A549 (cell line): ENCODE measurements at regions not wholly inside any gene's neighbourhood (a gene's known extent, or its start where the extent isn't known, plus 50 kb on each side); places are given as distances from the start of the nearest gene placed in this dataset.

Experiments
- ATAC-seq, 2 experiments: fragments of 200-7000 bp in 1 of 2; fragments of >200 bp in 1 of 2; cut with Nextera tagmentation in 1 of 2; cut with Tn5 transposase in 1 of 2; 3 replicates each; pipeline versions ENCODE4 v1.8.0 to v1.9.1; 2018 to 2020; ENCODE audit warnings: mild to moderate bottlenecking in 1 of 2, moderate library complexity in 1 of 2
- CTCF ChIA-PET: fragments of 300-600 bp; sonication (Branson Sonifier 250); formaldehyde crosslinking; extraction: SDS; loops from one replicate; lab custom pipeline; 2021; ENCODE audit warnings: antibody characterized with exemption, inconsistent platforms; lab: Yijun Ruan, JAX
- POLR2A ChIA-PET: fragments of 350-600 bp; formaldehyde crosslinking; extraction: SDS; loops from one replicate; lab custom pipeline; 2021; ENCODE audit warnings: antibody characterized with exemption, inconsistent platforms; lab: Yijun Ruan, JAX
- DNase-seq, 2 experiments: peaks; one replicate each; pipeline versions ENCODE4 v3.0.0 to v3.0.0-alpha.2; 2011 to 2016; ENCODE audit warnings: low read depth in 1 of 2, low spot score in 1 of 2
- FAIRE-seq: peaks from 2 replicates; lab custom pipeline; 2011; peaks lifted over from hg19 to GRCh38; lab: Jason Lieb, UNC
- H3K27ac ChIP-seq, 2 experiments: fragments of >200 bp; sonication (Bioruptor Twin); formaldehyde crosslinking; 3 replicates each; pipeline ENCODE4 v1.5.1; 2016 to 2017
- H3K4me1 ChIP-seq: fragments of >200 bp; sonication (Bioruptor Twin); formaldehyde crosslinking; 3 replicates; pipeline ENCODE4 v1.6.1; 2016
- H3K4me2 ChIP-seq: fragments of >200 bp; sonication (Bioruptor Twin); formaldehyde crosslinking; 3 replicates; pipeline ENCODE4 v1.6.1; 2016
- H3K4me3 ChIP-seq: fragments of >200 bp; sonication (Bioruptor Twin); formaldehyde crosslinking; 3 replicates; pipeline ENCODE4 v1.5.1; 2016
- H3K9me3 ChIP-seq: fragments of >200 bp; sonication (Bioruptor Twin); formaldehyde crosslinking; 3 replicates; pipeline ENCODE4 v1.6.1; 2016
- ATOH8 ChIP-seq: fragments of 250-450 bp; sonication (Bioruptor Pico); IDR thresholded peaks from 2 replicates; pipeline ENCODE4 v1.5.0; 2020; ENCODE audit warnings: low read depth, mild to moderate bottlenecking, moderate library complexity
- CBX8 ChIP-seq: fragments of 200-600 bp; sonication (generic); IDR thresholded peaks from 2 replicates; pipeline ENCODE4 v1.6.1; 2016
- CEBPB ChIP-seq, 2 experiments: fragments of >200 bp in 1 of 2; sonication (Bioruptor Twin) in 1 of 2; formaldehyde crosslinking in 1 of 2; IDR thresholded peaks; 2 replicates each; pipeline ENCODE4 v1.6.1; 2012 to 2016
- CHD2 ChIP-seq: fragments of 150-350 bp; IDR thresholded peaks from 2 replicates; pipeline ENCODE4 v1.6.1; 2014; ENCODE audit warnings: low read length; ENCODE audit not compliant: partially characterized antibody
- CHD4 ChIP-seq: fragments of 200-600 bp; sonication (generic); IDR thresholded peaks from 2 replicates; pipeline ENCODE4 v1.6.1; 2016; ENCODE audit warnings: antibody characterized with exemption, mild to moderate bottlenecking, borderline replicate concordance
- CTCF ChIP-seq: fragments of >200 bp; sonication (Bioruptor Twin); formaldehyde crosslinking; IDR thresholded peaks from 3 replicates; pipeline ENCODE4 v1.5.1; 2016
- EHF ChIP-seq: fragments of 250-450 bp; sonication (Bioruptor Pico); IDR thresholded peaks from 2 replicates; pipeline ENCODE4 v1.5.0; 2020; ENCODE audit warnings: mild to moderate bottlenecking
- FOSL2 ChIP-seq, 2 experiments: fragments of 450-650 bp in 1 of 2; fragments of >200 bp in 1 of 2; sonication (Bioruptor Twin) in 1 of 2; formaldehyde crosslinking; IDR thresholded peaks; 2 replicates each; pipeline versions ENCODE4 v1.5.0 to v1.6.1; 2016 to 2020; ENCODE audit warnings: mild to moderate bottlenecking in 1 of 2, moderate library complexity in 1 of 2
- FOXS1 ChIP-seq: fragments of 250-450 bp; sonication (Bioruptor Pico); IDR thresholded peaks from 2 replicates; pipeline ENCODE4 v1.5.0; 2020; ENCODE audit warnings: mild to moderate bottlenecking, moderate library complexity
- HES2 ChIP-seq: fragments of >200 bp; sonication (Bioruptor Twin); formaldehyde crosslinking; IDR thresholded peaks from 2 replicates; pipeline ENCODE4 v1.6.1; 2016
- JUNB ChIP-seq: fragments of >200 bp; sonication (Bioruptor Twin); formaldehyde crosslinking; IDR thresholded peaks from 2 replicates; pipeline ENCODE4 v1.6.1; 2016
- KDM1A ChIP-seq: fragments of 200-600 bp; sonication (generic); IDR thresholded peaks from 2 replicates; pipeline ENCODE4 v1.6.1; 2016; ENCODE audit warnings: low read depth, mild to moderate bottlenecking
- KDM5A ChIP-seq: fragments of 200-600 bp; sonication (generic); IDR thresholded peaks from 2 replicates; pipeline ENCODE4 v1.6.1; 2016; ENCODE audit warnings: antibody characterized with exemption, mild to moderate bottlenecking
- MAZ ChIP-seq: fragments of 150-350 bp; IDR thresholded peaks from 2 replicates; pipeline ENCODE4 v1.6.1; 2014; ENCODE audit warnings: antibody characterized with exemption, low read depth, low read length, borderline replicate concordance
- NFE2L2 ChIP-seq: fragments of 150-350 bp; conservative IDR thresholded peaks from 2 replicates; pipeline ENCODE4 v1.6.1; 2014; ENCODE audit warnings: low read length
- NR3C1 ChIP-seq: fragments of >200 bp; sonication (Bioruptor Twin); formaldehyde crosslinking; IDR thresholded peaks from 3 replicates; pipeline ENCODE4 v1.6.1; 2017
- PBX3 ChIP-seq: IDR thresholded peaks from 2 replicates; pipeline ENCODE4 v1.6.1; 2012
- PHF8 ChIP-seq: fragments of 200-600 bp; sonication (generic); IDR thresholded peaks from 2 replicates; pipeline ENCODE4 v1.6.1; 2016; ENCODE audit warnings: low read depth, mild to moderate bottlenecking, antibody characterized with exemption, moderate library complexity, borderline replicate concordance
- RAD21 ChIP-seq, 2 experiments: fragments of >200 bp in 1 of 2; sonication (Bioruptor Twin) in 1 of 2; formaldehyde crosslinking in 1 of 2; IDR thresholded peaks in 1 of 2; conservative IDR thresholded peaks in 1 of 2; 2 replicates in 1 of 2; 3 replicates in 1 of 2; pipeline ENCODE4 v1.6.1; 2012 to 2018; ENCODE audit warnings: inconsistent platforms in 1 of 2
- RARB ChIP-seq: fragments of 250-450 bp; sonication (Bioruptor Pico); IDR thresholded peaks from 2 replicates; pipeline ENCODE4 v1.8.0; 2021; ENCODE audit warnings: mild to moderate bottlenecking, moderate library complexity
- SMC3 ChIP-seq: fragments of >200 bp; sonication (Bioruptor Twin); formaldehyde crosslinking; IDR thresholded peaks from 3 replicates; pipeline ENCODE4 v1.6.1; 2018; ENCODE audit warnings: inconsistent platforms
- SREBF2 ChIP-seq: fragments of 450-650 bp; IDR thresholded peaks from 2 replicates; pipeline ENCODE4 v1.6.1; 2014; ENCODE audit warnings: mild to moderate bottlenecking, moderate library complexity
- ZC3H11A ChIP-seq: fragments of 450-650 bp; IDR thresholded peaks from 2 replicates; pipeline ENCODE4 v1.6.1; 2014; ENCODE audit warnings: antibody characterized with exemption, mild to moderate bottlenecking
- WGBS: methylation state at CpG from one replicate; pipeline ENCODE4 v1.1.6; 2017; ENCODE audit errors: missing lambda C conversion rate; 5-methylcytosine and 5-hydroxymethylcytosine counted together

GRCh38 chr16:79370736-79371135 is 229.8 kb downstream of the MAF start (continued):
- TF ChIP-seq NFE2L2 (no peak), RAD21 (conservative IDR thresholded peaks at IDR 0.05 in 1 of 2, IDR thresholded peaks at IDR 0.05 in 1 of 2) (no peak)

- Histone ChIP-seq H3K4me2 (no peak overlapping the region), H3K4me1 (peaks cover 15% of the 10 kb centered on the region), H3K4me3 (no peak overlapping the region), H3K27ac (0 out of 6 replicates have a peak overlapping the region, but pooled peaks of 1 of the 2 experiments have one; percentile 21)
- FAIRE-seq = no peak
- 4% methylated on average over 3 of the region's 3 CpGs for WGBS
- DNase-seq = no peak
- ChIA-PET CTCF (no interaction called here), POLR2A (no interaction called here)
- TF ChIP-seq ZC3H11A = no peak
- TF ChIP-seq CHD4 = no peak
- TF ChIP-seq KDM5A = no peak
- no peak for TF ChIP-seq ATOH8 (CRISPR knock-in tag)
- TF ChIP-seq JUNB = no peak
- TF ChIP-seq CHD2 = no peak
- TF ChIP-seq SREBF2 = no peak
- TF ChIP-seq RARB (CRISPR knock-in tag) = no peak
- no peak for TF ChIP-seq CBX8
- TF ChIP-seq CTCF = no peak
- no peak for TF ChIP-seq PHF8
- TF ChIP-seq HES2 = no peak
- TF ChIP-seq, all 56 proteins: peak for 0
- ATAC-seq = no peak
- H3K9me3 ChIP-seq = peaks cover 8% of the 10 kb centered on the region; the same call in 1 of the 3 replicates
Observed at GRCh38 chr16:79369796-79370195, 230.7 kb downstream of the MAF start.

- FAIRE-seq (no peak), ATAC-seq (no peak), DNase-seq (no peak)
- no peak overlapping the region for H3K4me3 ChIP-seq
- no peak overlapping the region for H3K4me2 ChIP-seq
- ChIA-PET POLR2A (no interaction called here), CTCF (no interaction called here)
- H3K4me1 ChIP-seq = peaks cover 8% of the 10 kb centered on the region; the same call in 2 of the 3 replicates
- WGBS = 27% methylated on average over 5 of the region's 5 CpGs
- no peak for TF ChIP-seq KDM1A
- no peak for TF ChIP-seq CEBPB (IDR thresholded peaks at IDR 0.05)
- TF ChIP-seq PBX3 = no peak
- TF ChIP-seq, all 56 proteins: peak for 0
- Histone ChIP-seq H3K9me3 (peaks cover 8% of the 10 kb centered on the region; the same call in 1 of the 3 replicates), H3K27ac (no peak overlapping the region)
Observed at GRCh38 chr16:79367822-79368221, 232.7 kb downstream of the MAF start.

GRCh38 chr16:79366635-79367034 is 233.9 kb downstream of the MAF start:
- DNase-seq = no peak
- 0% methylated on average over 1 of the region's 1 CpG for WGBS
- TF ChIP-seq MAZ (no peak), FOXS1 (CRISPR knock-in tag) (no peak), FOSL2 (IDR thresholded peaks at IDR 0.05) (no peak), FOSL2 (CRISPR knock-in tag; IDR thresholded peaks at IDR 0.05) (no peak), NFE2L2 (no peak), EHF (no peak), SMC3 (no peak), NR3C1 (no peak), RARB (CRISPR knock-in tag) (no peak)
- TF ChIP-seq, all 56 proteins: peak for 0
- Histone ChIP-seq H3K4me3 (no peak overlapping the region), H3K4me1 (no peaks in the 10 kb centered on the region; the same call in 2 of the 3 replicates), H3K9me3 (peaks cover 7% of the 10 kb centered on the region; the same call in 1 of the 3 replicates), H3K4me2 (no peak overlapping the region), H3K27ac (no peak overlapping the region)
- no peak for ATAC-seq
- FAIRE-seq = no peak
- ChIA-PET CTCF (no interaction called here), POLR2A (no interaction called here)
